G401.6 (cell line): ENCODE measurements at regions not wholly inside any gene's neighbourhood (a gene's known extent, or its start where the extent isn't known, plus 50 kb on each side); places are given as distances from the start of the nearest gene placed in this dataset.
"Not testable (repeated sequence)": the region's sequence is repeated elsewhere in the genome, so short reads cannot be mapped to it uniquely, and the experiment has no call there.

ENCODE experiments used
- FAIRE-seq: peaks from 2 replicates; lab custom pipeline; 2012; peaks lifted over from hg19 to GRCh38; lab: Jason Lieb, UNC

DNA sequence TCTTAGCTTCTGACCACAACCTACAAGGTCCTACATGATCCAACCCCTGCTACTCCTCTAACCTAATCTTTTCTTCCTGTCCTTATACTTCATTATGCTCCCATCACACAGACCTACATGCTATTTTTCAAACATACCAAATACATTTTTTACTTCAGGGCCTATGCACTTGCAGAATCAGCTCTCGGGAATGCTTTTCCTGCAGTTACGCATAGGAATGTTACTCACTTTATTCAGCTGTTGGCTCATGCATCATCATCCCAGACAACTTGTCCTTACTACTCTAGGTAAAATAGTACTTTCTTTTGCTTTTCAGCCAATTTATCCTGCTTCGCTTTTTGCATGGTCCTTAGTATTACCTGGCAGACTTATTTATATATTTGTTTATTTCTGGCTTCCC lies 105.6 kb downstream of the OXSM start:
- no peak for FAIRE-seq

DNA sequence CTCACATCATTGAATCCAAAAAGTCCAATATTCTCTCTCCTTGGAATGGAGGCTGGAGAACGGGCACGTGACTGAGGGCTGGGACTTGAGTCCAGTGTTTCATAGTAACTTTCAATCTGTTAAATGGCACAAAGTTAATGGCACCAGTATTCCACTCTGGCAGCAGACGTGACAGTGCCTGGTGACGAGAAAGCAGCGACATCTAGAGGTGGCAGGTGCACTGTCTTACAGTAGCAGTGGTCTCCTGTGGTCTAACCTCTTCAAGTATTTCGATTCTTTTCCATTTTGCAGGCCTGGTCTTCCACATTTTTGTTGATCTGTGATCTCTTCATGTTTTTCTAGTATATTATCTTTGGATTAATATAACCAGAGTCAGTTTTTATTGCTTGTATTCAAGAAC lies 107.1 kb downstream of the OXSM start:
- FAIRE-seq = no peak

DNA sequence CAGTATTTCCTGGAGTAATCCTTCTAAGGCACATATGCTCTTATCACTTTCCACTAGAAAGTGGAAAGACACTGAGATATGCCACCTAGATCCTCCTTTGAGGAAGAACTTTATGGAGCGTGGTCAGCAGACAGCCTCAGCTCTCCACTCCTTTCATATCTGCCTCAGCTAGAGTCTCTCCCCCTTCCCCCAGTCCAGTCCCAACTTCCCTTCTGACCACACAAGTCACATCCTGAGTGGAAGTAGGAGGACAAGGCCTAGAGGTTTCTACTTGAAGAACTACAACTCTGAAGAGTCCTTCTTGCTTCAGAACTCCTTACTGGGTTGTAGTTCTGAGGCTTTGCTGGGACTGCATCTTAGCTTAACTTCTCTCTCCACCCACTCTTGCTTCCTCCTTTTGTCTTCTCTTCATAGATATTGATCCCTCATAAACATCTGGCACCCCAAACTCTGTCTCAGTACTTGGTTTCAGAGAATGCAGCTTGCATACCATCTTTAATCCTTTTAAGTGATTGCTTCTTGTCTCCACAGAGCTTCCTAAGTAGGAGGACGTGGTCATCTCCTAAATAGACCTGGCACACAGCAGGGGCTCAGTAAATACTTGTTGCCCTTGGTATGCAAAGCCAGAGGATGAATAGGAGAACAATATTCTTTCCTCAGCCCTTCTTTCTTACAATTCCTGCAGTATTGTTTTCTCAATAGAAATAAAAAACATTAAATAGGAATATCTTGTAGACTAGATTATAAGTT lies 109.6 kb downstream of the OXSM start:
- FAIRE-seq = no peak

DNA sequence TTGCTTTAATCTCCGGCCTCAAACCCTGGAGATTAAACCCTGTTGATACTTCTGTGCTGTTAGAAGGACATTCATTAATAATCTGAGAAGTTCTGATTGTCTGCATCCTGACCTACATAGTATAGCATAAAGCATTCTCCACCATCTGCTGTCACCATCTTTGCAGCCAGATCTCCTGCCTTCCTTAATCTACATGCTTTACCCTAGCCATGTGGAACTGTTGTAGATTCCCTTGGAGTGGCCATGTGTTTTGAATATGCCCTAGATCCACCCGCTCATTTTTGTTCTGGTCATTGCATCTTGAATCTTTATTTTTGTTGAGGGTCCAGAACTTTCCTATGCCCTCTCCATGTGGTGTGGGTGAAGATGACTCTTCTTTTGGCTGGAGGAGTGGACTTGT lies 110.3 kb downstream of the OXSM start:
- FAIRE-seq = no peak

DNA sequence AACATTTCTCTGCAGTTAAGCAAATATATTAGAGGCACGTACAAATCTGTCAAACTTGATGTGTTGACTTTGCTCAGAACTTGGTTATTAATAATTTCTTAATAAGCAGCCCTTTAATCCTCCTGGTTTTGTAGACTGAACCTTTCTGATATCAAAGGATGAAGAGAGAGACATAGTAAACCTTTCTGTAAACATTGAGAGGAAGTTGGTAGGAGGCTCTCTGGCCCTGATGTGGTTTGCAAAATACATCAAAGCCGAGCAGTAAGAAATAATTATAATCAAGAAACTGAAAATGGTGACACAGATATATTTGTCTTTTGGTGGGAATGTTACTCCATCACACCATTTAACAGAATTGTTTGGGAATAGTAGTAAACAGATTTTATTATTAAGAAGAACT lies 111.9 kb downstream of the OXSM start:
- no peak for FAIRE-seq

DNA sequence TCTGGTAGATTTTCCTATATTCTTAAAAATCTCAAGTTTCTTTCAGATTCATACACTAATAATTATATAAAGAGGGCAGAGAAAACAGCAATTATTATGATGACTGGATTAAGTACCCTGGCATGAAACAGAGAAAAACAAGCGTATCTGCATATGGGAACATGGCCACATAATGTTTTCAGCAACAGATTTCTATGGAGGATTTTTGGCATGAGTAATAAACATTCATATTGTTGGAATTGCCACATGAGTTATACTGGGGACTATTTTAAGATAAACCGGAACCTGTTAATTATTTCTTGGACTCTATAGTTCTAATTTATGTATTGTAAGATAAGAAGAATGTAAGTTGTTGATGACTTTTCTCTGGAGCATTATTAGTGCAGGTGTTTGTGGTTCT lies 112.7 kb downstream of the OXSM start:
- no peak for FAIRE-seq

DNA sequence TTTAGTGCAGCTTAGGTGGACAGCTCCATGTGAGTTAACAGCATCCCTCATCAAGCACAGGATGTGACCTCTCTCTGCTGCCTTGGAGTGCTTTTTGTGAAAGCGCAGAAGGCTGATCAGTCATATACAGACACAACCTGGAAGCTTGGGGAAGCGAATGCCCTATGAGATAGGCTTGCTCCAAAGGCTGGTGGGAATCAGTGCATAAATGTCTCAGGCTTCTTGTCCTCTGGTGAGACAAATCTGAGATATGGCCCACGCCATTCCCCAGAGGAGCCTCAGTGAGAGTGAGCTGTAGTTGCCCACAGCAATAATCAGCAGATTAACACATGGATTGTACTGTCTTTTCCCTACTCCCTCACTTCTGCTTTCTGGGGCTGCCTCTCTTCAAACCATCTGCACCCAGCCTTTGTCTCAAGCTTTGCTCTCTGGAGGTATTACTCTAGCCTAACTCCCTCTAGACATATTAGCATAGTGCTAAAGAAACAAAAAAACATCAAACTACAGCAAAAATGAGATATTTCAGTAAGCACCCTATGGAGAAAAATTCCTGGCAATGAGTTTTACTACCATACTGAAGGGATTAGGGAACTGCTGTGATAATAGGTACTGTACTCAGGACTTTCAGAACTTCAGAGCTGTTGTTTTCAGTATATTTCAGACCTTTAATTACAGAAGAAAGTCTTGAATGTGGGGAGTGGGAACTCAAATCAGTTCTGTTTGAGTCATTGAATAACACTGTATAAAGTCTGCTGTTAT lies 113.7 kb downstream of the OXSM start:
- FAIRE-seq = no peak

DNA sequence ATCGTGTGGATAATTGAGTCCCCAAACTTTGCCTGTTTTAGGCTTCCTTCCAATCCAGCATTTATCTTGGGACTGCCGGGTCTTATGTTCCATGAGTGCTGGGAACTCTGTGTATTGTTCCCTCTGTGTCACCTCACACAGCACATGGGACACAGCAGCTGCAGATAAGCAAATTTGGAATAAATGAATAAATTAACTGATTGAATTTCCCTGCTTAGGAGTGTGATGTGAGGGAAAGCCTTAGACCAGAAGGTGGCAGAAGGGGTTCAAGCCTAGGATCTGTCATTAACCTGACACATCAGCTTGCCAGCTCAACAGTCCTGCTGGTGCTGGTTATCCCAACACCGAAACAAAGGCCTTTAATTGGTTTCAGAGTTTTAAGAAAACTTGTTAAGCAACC lies 114.3 kb downstream of the OXSM start:
- no peak for FAIRE-seq

DNA sequence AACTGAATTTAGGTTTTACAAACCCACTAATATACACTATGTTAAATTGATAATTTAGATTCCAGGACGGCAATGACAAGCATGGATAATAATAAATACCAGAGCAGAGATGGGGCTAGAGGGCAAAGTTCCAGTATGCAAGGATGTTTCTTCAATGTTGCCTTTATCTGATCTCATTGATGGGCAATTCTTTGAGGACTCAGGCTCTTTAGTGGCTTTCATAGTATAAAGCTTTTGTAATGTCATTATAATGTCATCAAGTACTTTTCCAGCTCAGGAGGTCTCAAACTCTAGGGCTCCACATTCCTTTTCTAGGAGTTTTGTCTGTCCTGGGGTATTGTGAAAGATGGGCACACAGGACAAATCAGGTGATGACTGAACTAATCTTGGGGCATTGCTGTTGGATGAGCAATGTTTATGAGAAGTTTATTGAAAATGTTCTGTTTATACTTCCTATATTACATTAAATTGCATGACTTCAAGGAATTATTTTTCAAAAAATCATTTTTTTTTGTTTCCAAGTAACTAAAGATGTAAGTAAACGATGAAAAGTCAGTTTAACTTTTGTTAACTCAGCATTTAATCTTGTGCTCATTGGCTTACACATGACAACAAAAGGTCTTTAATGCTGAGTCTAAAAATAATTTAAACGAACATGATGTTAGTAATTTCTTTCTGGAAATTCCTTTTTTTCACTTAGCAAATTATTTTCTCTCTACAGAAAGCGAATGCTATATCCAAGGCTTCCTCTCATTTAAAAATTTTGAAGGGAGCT lies 116.4 kb downstream of the OXSM start:
- no peak for FAIRE-seq

DNA sequence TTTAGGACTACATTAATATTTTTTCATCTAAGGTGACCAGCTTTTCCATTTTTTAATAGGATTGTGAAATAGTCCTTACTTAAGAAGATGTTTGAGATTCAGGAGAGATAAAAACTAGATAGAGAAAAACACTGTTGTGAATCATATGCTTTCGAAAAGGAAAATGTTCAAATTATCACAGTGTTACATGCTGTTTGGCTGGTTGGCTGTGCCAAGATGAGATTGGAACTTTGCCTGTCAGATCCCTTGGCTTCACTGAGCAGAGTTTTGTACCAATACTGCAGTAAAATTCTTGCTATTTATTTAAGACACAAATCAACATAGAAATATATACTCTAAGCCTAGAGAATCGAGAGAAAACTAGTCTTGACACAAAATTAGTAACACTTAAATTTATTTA lies 117.2 kb downstream of the OXSM start:
- FAIRE-seq = no peak

DNA sequence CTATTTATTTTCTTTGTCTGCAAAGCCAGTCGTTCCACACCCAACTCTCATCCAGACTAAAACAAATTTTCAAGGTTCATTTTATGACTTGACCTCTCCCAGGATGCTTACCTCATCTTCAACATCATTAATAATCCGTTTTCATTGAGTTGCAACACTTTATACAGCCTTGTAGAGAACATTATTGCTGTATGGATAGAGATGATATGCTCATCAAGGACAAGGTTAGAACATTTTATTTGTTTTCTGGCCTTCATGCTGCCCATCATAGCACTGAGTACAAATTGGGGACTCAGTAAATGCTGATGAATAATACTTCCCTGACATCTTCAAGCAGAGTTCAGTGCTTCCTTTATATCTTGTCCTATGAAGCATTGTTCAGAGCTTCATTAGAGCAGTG lies 120.2 kb downstream of the OXSM start:
- FAIRE-seq = no peak

DNA sequence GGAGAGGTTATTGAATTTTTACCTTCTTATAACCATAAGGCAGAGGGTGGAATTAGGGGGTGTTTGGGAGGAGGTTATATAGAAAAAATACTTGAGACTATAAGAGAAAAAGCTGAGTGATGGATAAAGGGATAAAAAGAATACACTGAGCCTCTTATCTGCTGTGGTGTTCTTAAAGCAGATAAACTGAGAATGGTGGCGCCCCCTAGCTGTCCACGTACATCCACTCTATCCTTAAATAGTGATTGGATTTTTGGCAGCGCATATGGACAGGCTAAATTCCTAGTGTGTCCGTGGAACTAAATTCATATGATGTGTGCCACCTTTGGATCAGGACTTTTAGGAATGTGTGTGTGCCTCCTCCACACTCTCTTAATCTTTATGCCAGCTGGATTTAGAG lies 121.1 kb downstream of the OXSM start:
- FAIRE-seq = no peak

DNA sequence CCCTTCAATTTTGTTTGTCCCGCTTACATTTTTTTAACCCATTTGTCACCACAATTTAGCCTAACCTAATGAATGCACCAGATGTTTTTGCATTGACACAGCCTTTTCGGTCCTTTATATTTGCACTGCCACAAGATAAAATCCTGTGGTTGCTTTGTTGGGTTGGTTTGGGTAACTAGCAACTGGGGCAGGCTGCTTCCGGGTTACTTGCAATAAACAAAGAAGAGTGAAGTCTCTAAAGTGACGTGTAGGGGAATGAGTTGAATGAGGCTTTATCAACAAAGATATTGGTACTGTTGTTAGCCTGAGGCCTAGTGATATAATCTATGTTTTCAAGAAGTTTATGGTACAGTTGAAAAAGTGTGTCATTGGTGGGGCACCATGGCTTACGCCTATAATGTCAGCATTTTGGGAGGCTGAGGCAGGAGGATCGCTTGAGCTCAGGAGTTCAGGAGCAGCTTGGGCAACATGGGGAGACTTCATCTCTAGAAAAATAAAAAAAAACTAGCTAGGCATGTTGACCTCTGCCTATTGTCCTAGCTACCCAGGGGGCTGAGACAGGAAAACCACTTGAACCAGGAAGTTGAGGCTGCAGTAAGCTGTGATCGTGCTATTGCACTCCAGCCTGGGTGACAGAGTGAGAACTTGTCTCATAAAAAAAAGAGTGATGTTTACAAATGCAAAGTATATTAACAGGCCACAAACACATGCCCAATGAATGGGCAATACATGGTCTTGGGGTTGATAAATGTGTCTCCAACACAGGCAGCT lies 121.8 kb downstream of the OXSM start:
- FAIRE-seq = no peak

DNA sequence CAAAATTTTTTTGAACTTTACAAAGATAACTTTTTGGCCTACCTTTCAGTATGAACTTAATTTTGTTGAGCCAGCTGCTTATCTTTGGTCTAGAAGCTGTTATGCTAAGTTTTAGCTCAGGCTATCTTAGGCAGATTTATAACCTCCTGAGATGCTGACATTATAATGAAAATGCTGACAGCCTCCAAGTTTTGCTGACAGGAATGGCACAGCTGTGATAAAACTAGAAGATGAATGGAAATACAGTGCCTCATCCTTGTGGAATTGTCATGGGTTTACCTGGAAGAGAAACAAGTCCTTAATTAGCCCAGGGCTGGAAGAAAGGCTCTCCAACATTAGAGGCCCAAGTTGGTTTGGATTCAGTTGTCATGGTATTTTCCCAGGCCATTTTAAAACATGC lies 123.3 kb downstream of the OXSM start:
- FAIRE-seq = no peak

DNA sequence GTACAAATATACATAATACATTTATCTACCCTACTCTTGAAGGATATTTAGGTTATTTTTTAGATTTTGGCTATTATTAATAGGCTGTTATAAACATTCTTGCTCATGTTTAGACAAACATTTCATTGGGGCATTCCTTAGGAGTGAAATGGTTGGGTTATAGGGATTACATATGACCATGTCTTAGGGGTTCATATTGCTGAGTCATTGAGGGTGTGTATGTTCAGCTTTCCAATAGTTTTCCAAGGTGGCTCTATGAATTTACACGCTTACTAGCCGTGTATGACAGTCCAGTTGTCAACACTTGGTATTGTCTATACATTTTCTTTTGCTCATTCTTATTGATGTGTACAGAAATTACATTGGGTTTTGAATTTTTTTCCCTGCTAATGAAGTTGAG lies 125.8 kb downstream of the OXSM start:
- no peak for FAIRE-seq

DNA sequence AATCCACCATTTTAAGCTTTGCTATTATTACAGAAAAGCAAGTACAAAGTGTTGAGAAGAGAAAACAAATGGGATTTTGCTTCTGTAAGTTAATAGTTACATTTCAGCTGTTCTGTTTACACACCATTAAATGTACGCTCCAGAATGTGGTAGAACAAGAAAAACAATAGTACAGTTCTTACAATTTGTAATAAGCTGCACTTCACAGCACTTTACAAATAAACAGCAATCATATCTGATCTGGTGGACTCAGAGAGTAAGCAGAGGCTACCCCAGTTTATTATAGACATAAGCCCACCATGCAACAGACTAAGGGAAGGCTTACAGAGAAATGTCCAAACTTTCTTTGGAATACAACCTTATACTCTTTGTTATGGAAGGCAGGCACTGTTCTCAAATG lies 126.4 kb downstream of the OXSM start:
- FAIRE-seq = no peak

DNA sequence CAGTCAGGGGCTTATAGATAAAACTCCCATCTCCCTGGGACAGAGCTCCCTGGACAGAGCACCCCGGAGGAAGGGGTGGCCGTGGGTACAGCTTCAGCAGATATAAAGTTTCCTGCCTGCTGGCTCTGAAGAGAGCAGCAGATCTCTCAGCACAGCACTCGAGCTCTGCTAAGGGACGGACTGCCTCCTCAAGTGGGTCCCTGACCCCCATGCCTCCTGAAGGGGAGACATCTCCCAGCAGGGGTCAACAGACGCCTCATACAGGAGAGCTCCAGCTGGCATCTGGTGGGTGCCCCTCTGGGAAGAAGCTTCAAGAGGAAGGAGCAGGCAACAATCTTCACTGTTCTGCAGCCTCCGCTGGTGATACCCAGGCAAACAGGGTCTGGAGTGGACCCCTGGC lies 142.1 kb downstream of the OXSM start:
- not testable (repeated sequence) for FAIRE-seq

DNA sequence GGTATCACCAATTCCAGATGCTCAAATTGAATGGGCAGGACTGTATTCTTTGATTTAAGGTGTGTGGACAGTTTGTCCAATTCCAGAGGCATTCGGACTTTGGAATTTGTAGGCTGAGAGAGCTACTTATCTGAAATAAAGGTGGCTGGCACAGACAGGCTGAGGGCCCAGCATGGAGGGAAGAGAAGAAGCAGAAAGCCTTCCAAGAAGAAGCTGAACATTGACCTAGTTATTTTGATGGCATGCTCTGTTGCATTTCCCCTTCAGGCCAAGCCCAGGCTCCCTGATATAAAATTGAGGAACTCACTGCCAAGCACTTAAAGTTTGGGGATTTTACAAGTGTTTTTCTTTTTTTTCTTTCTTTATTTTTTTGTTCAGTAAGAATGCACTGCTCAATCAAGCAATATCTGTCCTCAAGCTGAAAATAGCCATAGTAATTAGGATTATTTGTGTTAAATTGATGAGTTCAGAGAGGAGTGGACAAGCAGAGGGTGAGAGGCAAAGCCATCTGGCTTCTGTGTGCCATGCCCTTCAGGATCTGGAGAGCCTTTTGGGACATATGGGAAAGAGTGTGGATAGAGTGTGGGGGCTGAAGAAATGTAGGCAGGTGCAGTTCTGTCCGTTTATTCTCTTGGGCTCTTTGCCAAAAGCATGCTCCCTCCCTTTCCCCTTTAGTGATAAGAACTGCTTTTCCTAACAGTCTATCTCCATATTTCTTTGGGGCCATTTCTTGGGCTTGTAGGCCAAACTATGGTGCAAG lies 148.9 kb downstream of the OXSM start:
- no peak for FAIRE-seq

DNA sequence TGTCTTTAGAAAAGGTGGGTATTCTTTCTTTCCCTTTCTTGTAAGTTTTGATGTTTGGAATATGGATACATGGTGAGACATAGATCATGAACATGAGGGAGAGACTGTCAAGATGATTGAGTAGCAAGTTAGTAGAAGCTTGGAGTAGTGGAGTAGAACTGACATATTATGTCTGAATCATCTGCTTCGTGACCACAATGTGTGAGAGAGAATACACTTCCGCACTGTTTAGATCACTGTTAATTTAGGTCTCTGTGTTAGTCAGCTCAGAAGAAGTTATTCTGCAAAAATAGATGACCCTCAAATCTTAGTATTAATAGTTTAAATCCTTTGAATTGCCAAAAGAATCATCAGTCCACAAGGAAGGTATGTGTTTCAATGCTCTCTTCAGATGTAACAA lies 151.0 kb downstream of the OXSM start:
- FAIRE-seq = no peak

DNA sequence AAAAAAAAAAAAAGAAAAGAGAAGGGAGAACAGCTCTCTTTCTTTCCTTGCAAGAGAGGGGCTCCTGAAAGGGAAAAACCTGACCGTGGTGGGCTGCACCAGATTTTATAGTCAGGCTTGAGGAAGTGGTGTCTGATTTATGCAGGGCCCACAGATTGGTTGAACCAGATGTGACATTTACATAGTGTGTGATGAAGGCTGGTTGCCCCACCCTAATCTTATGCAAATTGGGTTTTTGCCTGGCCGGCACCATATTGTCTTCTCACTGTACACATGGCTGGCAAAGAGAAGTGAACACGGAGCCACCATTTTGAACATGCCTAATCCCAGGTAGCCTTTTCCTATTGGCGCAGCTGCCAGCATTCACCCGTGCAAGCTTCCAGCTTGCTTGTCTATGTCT lies 154.4 kb downstream of the OXSM start:
- no peak for FAIRE-seq

DNA sequence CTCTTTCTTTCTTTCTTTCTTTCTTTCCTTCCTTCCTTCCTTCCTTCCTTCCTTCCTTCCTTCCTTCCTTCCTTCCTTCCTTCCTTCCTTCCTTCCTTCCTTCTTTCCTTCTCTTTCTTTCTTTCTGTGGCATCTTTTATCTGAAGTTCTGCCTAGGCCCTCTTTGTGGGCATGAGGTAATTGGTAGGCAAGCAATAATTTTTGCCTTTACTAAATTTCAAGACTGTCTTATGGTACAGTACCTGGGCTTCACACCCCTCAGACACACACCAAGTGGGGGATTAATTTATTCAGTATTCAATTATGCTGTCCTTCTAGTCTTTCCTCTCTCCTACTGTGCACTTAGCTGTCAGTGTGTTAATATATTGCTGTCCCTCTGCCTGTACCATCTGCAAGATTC lies 155.5 kb downstream of the OXSM start:
- no peak for FAIRE-seq

DNA sequence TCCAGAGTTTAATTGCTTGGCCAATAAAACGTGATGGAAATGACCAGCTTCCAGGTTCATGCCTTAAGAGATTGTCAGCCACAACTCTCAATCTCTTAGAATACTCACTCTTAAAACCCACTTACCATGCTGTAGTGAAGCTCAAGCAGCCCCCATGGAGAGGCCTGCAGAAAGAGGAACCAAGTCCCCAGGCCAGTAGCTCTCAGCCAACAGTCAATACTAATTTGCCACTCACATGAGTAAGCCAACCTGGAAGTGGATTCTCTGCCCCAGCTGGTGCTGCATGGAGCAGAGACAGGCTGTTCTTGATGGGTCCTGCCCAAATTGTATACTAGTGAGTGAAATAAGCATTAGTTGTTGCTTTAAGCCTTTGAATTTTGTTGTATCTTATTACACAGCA lies 155.9 kb downstream of the OXSM start:
- FAIRE-seq = no peak
